RWPE2 (cell line): ENCODE measurements at regions not wholly inside any gene's neighbourhood (a gene's known extent, or its start where the extent isn't known, plus 50 kb on each side); places are given as distances from the start of the nearest gene placed in this dataset.

Source experiments
- ATAC-seq: fragments of 200-7000 bp; cut with Tn5 transposase; 3 replicates; pipeline ENCODE4 v1.9.1; 2021; ENCODE audit warnings: low read depth
- DNase-seq: peaks from one replicate; pipeline ENCODE4 v3.0.0-alpha.2; 2020; ENCODE audit warnings: low spot score
- H3K27ac ChIP-seq: fragments of 450-650 bp; 2 replicates; pipeline ENCODE4 v1.5.1; 2017; ENCODE audit warnings: mild to moderate bottlenecking; ENCODE audit not compliant: poor library complexity, severe bottlenecking
- H3K27me3 ChIP-seq: fragments of 250-450 bp; sonication (Bioruptor Pico); 2 replicates; pipeline ENCODE4 v1.5.1; 2021; ENCODE audit warnings: mild to moderate bottlenecking, moderate library complexity; ENCODE audit not compliant: insufficient read depth, poor library complexity, severe bottlenecking
- H3K36me3 ChIP-seq: fragments of 250-450 bp; sonication (Bioruptor Pico); 2 replicates; pipeline ENCODE4 v1.5.1; 2020; ENCODE audit warnings: low read depth, mild to moderate bottlenecking, moderate library complexity
- H3K4me1 ChIP-seq: fragments of 250-450 bp; sonication (Bioruptor Pico); 2 replicates; pipeline ENCODE4 v1.5.1; 2021; ENCODE audit warnings: mild to moderate bottlenecking, moderate library complexity; ENCODE audit not compliant: insufficient read depth, poor library complexity, severe bottlenecking
- H3K4me3 ChIP-seq: fragments of 250-450 bp; sonication (Bioruptor Pico); 2 replicates; pipeline ENCODE4 v1.5.1; 2021; ENCODE audit warnings: mild to moderate bottlenecking, moderate library complexity; ENCODE audit not compliant: severe bottlenecking
- H3K9me3 ChIP-seq: fragments of 250-450 bp; sonication (Bioruptor Pico); 2 replicates; pipeline ENCODE4 v1.5.1; 2021; ENCODE audit warnings: mild to moderate bottlenecking, moderate library complexity; ENCODE audit not compliant: severe bottlenecking
- TF ChIP-seq, protein P1 (sequence below): fragments of 450-650 bp; IDR thresholded peaks from one replicate; pipeline ENCODE4 v1.5.1; 2017; ENCODE audit warnings: mild to moderate bottlenecking, moderate library complexity; ENCODE audit not compliant: poor library complexity, severe bottlenecking

DNA sequence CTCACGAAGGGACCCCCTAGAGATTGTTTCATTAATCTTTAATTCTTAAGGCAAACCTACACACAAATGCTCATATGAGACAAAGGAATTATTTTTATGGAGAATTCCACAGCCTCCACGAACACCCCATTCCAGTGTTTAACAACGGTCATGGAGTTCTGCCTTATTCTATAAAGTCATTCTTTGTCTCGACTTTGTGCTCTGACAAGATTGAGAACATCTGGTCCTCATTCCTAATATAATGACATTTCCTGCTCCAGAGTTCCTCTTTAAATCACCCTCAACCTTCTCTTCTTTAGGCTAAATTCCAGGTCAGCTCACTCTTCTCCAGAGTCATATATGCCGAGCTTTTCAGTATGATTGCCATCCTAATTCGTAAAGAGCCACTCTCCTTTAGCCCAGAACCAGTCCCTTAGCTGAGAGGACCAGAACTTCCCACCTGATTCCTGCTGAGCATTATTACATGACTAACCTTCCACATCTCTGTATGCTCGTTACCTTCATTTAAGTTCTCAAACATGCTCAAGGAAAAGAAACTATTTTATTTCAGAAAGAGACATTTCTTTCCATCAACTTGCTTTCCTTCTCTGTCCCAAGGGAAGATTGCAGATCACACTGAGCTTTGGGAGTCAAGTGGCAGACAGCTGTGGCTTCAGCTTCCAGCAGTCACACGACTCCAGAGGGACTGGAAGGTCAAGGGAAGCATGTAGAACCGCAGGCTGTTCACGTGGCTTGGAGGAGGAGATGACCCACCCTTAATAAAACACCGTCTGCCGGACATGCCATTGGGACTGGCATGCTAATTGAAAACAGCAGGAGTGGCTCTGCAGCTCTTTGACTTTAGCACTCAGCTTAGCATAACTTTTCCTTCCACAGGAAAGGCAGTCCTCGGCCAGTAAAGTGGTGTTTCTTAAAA is 467.1 kb upstream of the HSF2 start:
- H3K36me3 ChIP-seq = no peaks in the 10 kb centered on the region
- TF ChIP-seq, protein P1, sequence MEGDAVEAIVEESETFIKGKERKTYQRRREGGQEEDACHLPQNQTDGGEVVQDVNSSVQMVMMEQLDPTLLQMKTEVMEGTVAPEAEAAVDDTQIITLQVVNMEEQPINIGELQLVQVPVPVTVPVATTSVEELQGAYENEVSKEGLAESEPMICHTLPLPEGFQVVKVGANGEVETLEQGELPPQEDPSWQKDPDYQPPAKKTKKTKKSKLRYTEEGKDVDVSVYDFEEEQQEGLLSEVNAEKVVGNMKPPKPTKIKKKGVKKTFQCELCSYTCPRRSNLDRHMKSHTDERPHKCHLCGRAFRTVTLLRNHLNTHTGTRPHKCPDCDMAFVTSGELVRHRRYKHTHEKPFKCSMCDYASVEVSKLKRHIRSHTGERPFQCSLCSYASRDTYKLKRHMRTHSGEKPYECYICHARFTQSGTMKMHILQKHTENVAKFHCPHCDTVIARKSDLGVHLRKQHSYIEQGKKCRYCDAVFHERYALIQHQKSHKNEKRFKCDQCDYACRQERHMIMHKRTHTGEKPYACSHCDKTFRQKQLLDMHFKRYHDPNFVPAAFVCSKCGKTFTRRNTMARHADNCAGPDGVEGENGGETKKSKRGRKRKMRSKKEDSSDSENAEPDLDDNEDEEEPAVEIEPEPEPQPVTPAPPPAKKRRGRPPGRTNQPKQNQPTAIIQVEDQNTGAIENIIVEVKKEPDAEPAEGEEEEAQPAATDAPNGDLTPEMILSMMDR = no peak
- no peak for DNase-seq
- ATAC-seq = no peak
- H3K4me3 ChIP-seq = no peak overlapping the region
- H3K9me3 ChIP-seq = no peaks in the 10 kb centered on the region
- no peaks in the 10 kb centered on the region for H3K27me3 ChIP-seq
- H3K27ac ChIP-seq = no peak overlapping the region
- H3K4me1 ChIP-seq = no peaks in the 10 kb centered on the region

DNA sequence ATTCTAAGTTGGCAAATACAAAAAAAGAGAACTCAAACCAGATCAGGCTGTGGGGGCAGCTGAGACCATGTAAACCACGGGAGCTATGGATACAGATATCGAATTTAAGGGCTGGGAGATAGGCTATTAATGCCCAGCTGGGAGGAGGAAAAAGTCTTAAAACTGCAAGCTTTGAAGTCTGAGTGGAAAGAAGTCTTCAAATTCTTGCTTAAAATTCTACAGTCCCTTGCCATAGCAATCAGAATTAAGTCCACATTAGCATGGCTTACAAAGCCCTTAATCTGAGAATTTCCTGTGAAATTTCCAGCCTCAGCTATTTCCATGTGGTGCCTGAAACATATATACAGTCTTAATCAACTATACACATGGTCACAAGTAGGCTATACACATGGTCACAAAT is 465.0 kb upstream of the HSF2 start:
- Histone ChIP-seq H3K36me3 (no peaks in the 10 kb centered on the region), H3K9me3 (no peaks in the 10 kb centered on the region), H3K27me3 (no peaks in the 10 kb centered on the region), H3K27ac (no peak overlapping the region), H3K4me1 (no peaks in the 10 kb centered on the region), H3K4me3 (no peak overlapping the region)
- DNase-seq (no peak), ATAC-seq (no peak)
- TF ChIP-seq, protein P1 = no peak

DNA sequence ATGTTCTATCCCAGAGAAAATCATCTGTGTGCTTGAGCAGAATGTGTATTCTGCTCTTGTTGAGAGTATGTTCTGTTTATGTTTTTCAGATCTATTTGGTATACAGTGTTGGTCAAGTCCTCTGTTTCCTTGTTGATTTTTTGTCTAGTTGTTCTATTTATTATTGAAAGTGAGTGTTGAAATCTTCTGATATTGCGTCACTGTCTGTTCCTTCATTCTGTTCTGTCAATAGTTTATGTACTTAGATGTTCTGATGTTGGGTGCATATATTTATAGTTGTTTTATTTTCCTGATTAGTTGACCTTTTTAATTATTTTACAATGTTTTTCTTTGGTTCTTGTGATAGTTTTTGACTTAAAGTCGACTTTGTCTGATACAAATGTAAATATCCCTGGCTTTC is 458.7 kb upstream of the HSF2 start:
- ATAC-seq (no peak), DNase-seq (no peak)
- Histone ChIP-seq H3K4me3 (no peak overlapping the region), H3K4me1 (no peaks in the 10 kb centered on the region), H3K36me3 (no peaks in the 10 kb centered on the region), H3K9me3 (no peaks in the 10 kb centered on the region), H3K27me3 (no peaks in the 10 kb centered on the region), H3K27ac (no peak overlapping the region)
- TF ChIP-seq, protein P1 = no peak

DNA sequence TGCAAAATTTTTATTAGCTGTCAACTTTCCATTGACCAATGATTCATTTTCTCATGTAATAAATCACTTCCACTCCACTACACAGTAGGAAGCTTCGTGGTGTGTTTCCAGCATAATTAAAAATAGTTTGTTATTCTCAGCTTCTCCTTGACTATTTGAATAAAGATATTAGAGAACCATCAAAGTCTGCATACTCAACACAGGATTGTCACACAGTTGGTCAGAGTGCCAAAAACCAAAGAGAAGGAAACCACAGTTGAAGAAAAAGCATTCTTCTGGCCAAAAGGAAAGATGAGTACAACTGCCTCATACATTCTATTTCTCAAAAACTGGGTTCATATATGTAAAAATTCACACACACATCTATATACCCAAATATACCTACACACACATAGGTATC is 455.1 kb upstream of the HSF2 start:
- H3K4me3 ChIP-seq = no peak overlapping the region

More for the DNA sequence above, 455.1 kb upstream of the HSF2 start:
- no peaks in the 10 kb centered on the region for H3K27me3 ChIP-seq
- H3K27ac ChIP-seq = no peak overlapping the region
- no peaks in the 10 kb centered on the region for H3K36me3 ChIP-seq
- TF ChIP-seq, protein P1 = no peak
- ATAC-seq = no peak
- H3K4me1 ChIP-seq = no peaks in the 10 kb centered on the region
- no peak for DNase-seq
- no peaks in the 10 kb centered on the region for H3K9me3 ChIP-seq
